Erythroblast (primary cell): ENCODE measurements at regions not wholly inside any gene's neighbourhood (a gene's known extent, or its start where the extent isn't known, plus 50 kb on each side); places are given as distances from the start of the nearest gene placed in this dataset.
A peak's percentile ranks its signal among the peaks of the same experiment; 100 is the strongest.
"Not testable (repeated sequence)": the region's sequence is repeated elsewhere in the genome, so short reads cannot be mapped to it uniquely, and the experiment has no call there.

Source experiments
- DNase-seq, 2 experiments: peaks; one replicate each; lab custom pipeline; 2025; lab: John Stamatoyannopoulos, UW
- GATA1 ChIP-seq: IDR thresholded peaks from 2 replicates; pipeline ENCODE4 v1.6.1; 2011; ENCODE audit warnings: low read depth, mild to moderate bottlenecking, control low read depth, low read length, moderate library complexity
- POLR2A ChIP-seq: IDR thresholded peaks from 2 replicates; pipeline ENCODE4 v1.6.1; 2011; ENCODE audit warnings: mild to moderate bottlenecking, low read length

- TF ChIP-seq GATA1 = no peak
- TF ChIP-seq POLR2A = no peak
- no peak for DNase-seq
Measured at GRCh38 chr18:57947117-57947516, 96.9 kb upstream of the NEDD4L start.

GRCh38 chr18:57943723-57944122, 100.3 kb upstream of the NEDD4L start:
- TF ChIP-seq GATA1 (no peak), POLR2A (no peak)
- no peak for DNase-seq

- no peak for TF ChIP-seq POLR2A
- no peak for TF ChIP-seq GATA1
- no peak for DNase-seq
Measured at GRCh38 chr18:57942493-57942892, 101.5 kb upstream of the NEDD4L start.

GRCh38 chr18:57941841-57942489, 102.1 kb upstream of the NEDD4L start:
- no peak for DNase-seq
- TF ChIP-seq POLR2A = no peak
- TF ChIP-seq GATA1 = no peak

- no peak for DNase-seq
Measured at GRCh38 chr18:57940166-57940660, 103.8 kb upstream of the NEDD4L start.

GRCh38 chr18:57934375-57934774, 109.7 kb upstream of the NEDD4L start:
- DNase-seq = not testable (repeated sequence)

More at GRCh38 chr18:57940166-57940660, 103.8 kb upstream of the NEDD4L start:
- TF ChIP-seq GATA1 = no peak
- no peak for TF ChIP-seq POLR2A

GRCh38 chr18:57931038-57931437, 113.0 kb upstream of the NEDD4L start:
- no peak for TF ChIP-seq GATA1
- no peak for TF ChIP-seq POLR2A
- no peak for DNase-seq

GRCh38 chr18:57930476-57930875, 113.5 kb upstream of the NEDD4L start:
- TF ChIP-seq GATA1 (no peak), POLR2A (no peak)
- DNase-seq = no peak

- TF ChIP-seq POLR2A (no peak), GATA1 (no peak)
- no peak for DNase-seq
Measured at GRCh38 chr18:57929922-57930321, 114.1 kb upstream of the NEDD4L start.

GRCh38 chr18:57928466-57928865, 115.6 kb upstream of the NEDD4L start:
- TF ChIP-seq POLR2A (no peak), GATA1 (no peak)
- DNase-seq = no peak

- no peak for DNase-seq
- no peak for TF ChIP-seq GATA1
- TF ChIP-seq POLR2A = no peak
Measured at GRCh38 chr18:57927511-57927910, 116.5 kb upstream of the NEDD4L start.

- no peak for DNase-seq
- TF ChIP-seq GATA1 (no peak), POLR2A (no peak)
Measured at GRCh38 chr18:57925706-57926105, 118.3 kb upstream of the NEDD4L start.

GRCh38 chr18:57923611-57924010, 120.4 kb upstream of the NEDD4L start:
- TF ChIP-seq GATA1 = no peak
- TF ChIP-seq POLR2A = no peak
- DNase-seq = peak in 1 of 2 experiments; percentile 51

- no peak for DNase-seq
- TF ChIP-seq POLR2A = no peak
- no peak for TF ChIP-seq GATA1
Measured at GRCh38 chr18:57922885-57923284, 119.8 kb upstream of the ATP8B1 start.

- no peak for TF ChIP-seq GATA1
- TF ChIP-seq POLR2A = no peak
- DNase-seq = peak; percentile 82 to 92
Measured at GRCh38 chr18:57921708-57922107, 118.6 kb upstream of the ATP8B1 start.
